HG03175 (cell line): ENCODE measurements at regions not wholly inside any gene's neighbourhood (a gene's known extent, or its start where the extent isn't known, plus 50 kb on each side); places are given as distances from the start of the nearest gene placed in this dataset.

Experiments
- ATAC-seq: cut with Tn5 transposase; IDR thresholded peaks from one replicate; pipeline ENCODE4 v1.9.1; 2021; ENCODE audit warnings: mild to moderate bottlenecking, moderate library complexity; ENCODE audit not compliant: unreplicated experiment

- ATAC-seq, result no peak
Measured at GRCh38 chr18:22034276-22034675, 135.1 kb upstream of the GATA6 start.

GRCh38 chr18:22040533-22040932, 128.9 kb upstream of the GATA6 start:
- ATAC-seq, result no peak

- ATAC-seq, result no peak
Measured at GRCh38 chr18:22043837-22044236, 125.6 kb upstream of the GATA6 start.

- no peak for ATAC-seq
Measured at GRCh38 chr18:22044474-22045220, 124.7 kb upstream of the GATA6 start.

GRCh38 chr18:22045221-22045918, 124.0 kb upstream of the GATA6 start:
- ATAC-seq, result no peak

- ATAC-seq, result no peak
Measured at GRCh38 chr18:22046473-22046872, 122.9 kb upstream of the GATA6 start.

- ATAC-seq, result no peak
Measured at GRCh38 chr18:22047485-22047884, 121.9 kb upstream of the GATA6 start.

GRCh38 chr18:22048221-22048620, 121.2 kb upstream of the GATA6 start:
- ATAC-seq, result no peak

- no peak for ATAC-seq
Measured at GRCh38 chr18:22048932-22049615, 120.3 kb upstream of the GATA6 start.

GRCh38 chr18:22052405-22053105, 116.8 kb upstream of the GATA6 start:
- no peak for ATAC-seq

GRCh38 chr18:22055466-22056238, 113.7 kb upstream of the GATA6 start:
- ATAC-seq, result no peak

- ATAC-seq, result no peak
Measured at GRCh38 chr18:22056950-22057349, 112.4 kb upstream of the GATA6 start.

- no peak for ATAC-seq
Measured at GRCh38 chr18:22057908-22058527, 111.4 kb upstream of the GATA6 start.

GRCh38 chr18:22060361-22060760, 109.0 kb upstream of the GATA6 start:
- no peak for ATAC-seq

- no peak for ATAC-seq
Measured at GRCh38 chr18:22063102-22063501, 106.3 kb upstream of the GATA6 start.

- ATAC-seq, result no peak
Measured at GRCh38 chr18:22063672-22064071, 105.7 kb upstream of the GATA6 start.

- no peak for ATAC-seq
Measured at GRCh38 chr18:22064581-22064980, 104.8 kb upstream of the GATA6 start.

GRCh38 chr18:22065311-22065710, 104.1 kb upstream of the GATA6 start:
- ATAC-seq, result no peak

- no peak for ATAC-seq
Measured at GRCh38 chr18:22066083-22066485, 103.3 kb upstream of the GATA6 start.

- no peak for ATAC-seq
Measured at GRCh38 chr18:22067109-22067508, 102.3 kb upstream of the GATA6 start.
